Muscle of leg (tissue), 3 donors: ENCODE measurements at regions not wholly inside any gene's neighbourhood (a gene's known extent, or its start where the extent isn't known, plus 50 kb on each side); places are given as distances from the start of the nearest gene placed in this dataset.
"Not testable (repeated sequence)": the region's sequence is repeated elsewhere in the genome, so short reads cannot be mapped to it uniquely, and the experiment has no call there.

Experiments used
- DNase-seq: peaks from one replicate; pipeline ENCODE4 v3.0.0; 2013
- H3K27ac ChIP-seq: one replicate; pipeline ENCODE4 v1.5.1; 2013; ENCODE audit warnings: mild to moderate bottlenecking, low read length, control low read depth
- H3K27me3 ChIP-seq: one replicate; pipeline ENCODE4 v1.6.1; 2013; ENCODE audit warnings: low read length; ENCODE audit not compliant: control insufficient read depth, insufficient read depth
- H3K36me3 ChIP-seq: one replicate; pipeline ENCODE4 v1.6.1; 2013; ENCODE audit warnings: low read length; ENCODE audit not compliant: control insufficient read depth, insufficient read depth
- H3K4me1 ChIP-seq: one replicate; pipeline ENCODE4 v1.6.1; 2013; ENCODE audit warnings: low read length; ENCODE audit not compliant: control insufficient read depth, insufficient read depth
- H3K4me3 ChIP-seq: one replicate; pipeline ENCODE4 v1.5.1; 2013; ENCODE audit warnings: low read length, control low read depth
- H3K9me3 ChIP-seq: replicated peaks from 2 replicates; pipeline ENCODE4 v1.6.1; 2013; ENCODE audit warnings: low read depth, low read length; ENCODE audit not compliant: control insufficient read depth
- WGBS: methylation state at CpG from one replicate; pipeline ENCODE4 v1.1.5; 2013; ENCODE audit warnings: missing lambda C conversion rate; ENCODE audit not compliant: insufficient coverage; 5-methylcytosine and 5-hydroxymethylcytosine counted together

DNA sequence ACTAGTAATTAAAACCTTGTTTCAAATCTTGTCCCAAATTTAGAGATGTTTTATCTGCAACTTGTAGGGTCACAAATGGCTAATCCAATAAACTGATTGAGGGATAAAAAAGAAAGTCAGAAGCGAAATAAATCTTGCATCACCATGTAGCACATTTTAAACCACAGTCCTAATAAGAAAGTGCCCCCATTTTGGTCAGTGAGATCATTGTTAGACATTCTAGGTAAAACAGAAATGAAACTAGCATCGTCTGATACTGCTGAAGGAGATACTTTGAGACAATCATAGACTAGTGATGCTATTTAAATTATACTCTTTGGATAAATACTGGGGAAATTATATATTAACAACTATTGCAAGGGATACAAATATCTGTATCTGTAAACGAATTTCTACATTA lies 247.9 kb downstream of the AMY1C start:
- no peak overlapping the region for H3K27ac ChIP-seq
- no peaks in the 10 kb centered on the region for H3K9me3 ChIP-seq
- DNase-seq, result no peak
- H3K36me3 ChIP-seq, result no peaks in the 10 kb centered on the region
- H3K27me3 ChIP-seq, result no peaks in the 10 kb centered on the region
- WGBS, result no CpG with 5 or more reads among the region's 3 CpGs
- no peak overlapping the region for H3K4me3 ChIP-seq
- H3K4me1 ChIP-seq, result no peaks in the 10 kb centered on the region

DNA sequence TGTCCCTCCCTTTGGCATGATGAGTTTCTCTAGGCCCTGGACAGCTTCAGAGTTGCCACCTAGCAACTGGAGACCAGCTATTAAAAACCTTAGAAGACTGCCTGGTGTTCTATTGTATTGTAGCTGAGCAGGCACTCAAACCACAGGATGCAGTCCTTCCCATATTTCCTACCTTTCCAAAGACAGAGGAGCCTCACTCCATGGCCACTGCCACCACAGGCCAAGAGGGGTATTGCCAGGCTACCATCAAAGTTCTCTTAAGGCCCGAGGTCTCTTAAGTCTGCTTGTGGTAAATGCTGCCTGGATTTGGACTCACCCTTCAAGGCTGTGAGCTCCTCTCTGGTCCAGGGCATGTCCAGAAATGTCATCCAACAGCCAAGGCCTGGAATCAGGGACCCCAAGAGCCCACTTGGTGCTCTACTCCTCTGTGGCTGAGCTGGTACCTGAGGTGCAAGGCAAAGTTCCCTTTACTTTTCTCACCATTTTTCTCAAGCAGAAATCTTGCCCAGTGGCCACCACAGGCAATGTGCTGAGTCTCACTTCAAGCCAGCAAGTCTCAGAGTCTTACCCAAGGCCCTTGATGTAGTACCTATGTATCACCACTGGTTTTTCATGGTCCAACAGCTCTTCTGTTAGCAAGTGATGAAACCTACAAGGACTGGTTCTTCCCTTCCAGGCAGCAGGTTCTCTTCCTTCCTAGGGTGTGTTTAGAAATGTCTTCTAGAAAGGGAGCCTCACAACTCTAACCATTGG lies 269.4 kb downstream of the AMY1C start:
- WGBS, result 67% methylated on average over 1 of the region's 1 CpG
- no peak for DNase-seq

DNA sequence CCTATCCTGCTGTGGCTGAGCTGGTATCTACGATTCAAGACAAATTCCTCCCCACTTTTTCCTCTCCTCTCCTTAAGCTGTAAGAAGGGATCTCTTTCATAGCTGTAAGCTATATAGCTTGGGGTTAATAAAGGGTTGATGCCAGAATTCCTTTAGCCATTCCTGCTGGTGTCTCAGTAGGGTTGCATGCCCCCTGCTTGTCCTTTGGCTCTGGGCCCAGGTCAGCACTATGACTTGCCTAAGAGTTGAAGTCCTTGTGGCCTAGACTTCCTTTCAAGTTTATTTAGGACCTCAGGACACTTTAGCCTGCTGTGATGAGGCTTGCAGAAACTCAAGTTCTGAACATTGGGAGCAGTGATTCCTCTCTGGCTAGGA lies 270.0 kb downstream of the AMY1C start:
- Histone ChIP-seq H3K27ac (no peak overlapping the region), H3K9me3 (peaks cover 2% of the 10 kb centered on the region), H3K36me3 (no peaks in the 10 kb centered on the region), H3K27me3 (no peaks in the 10 kb centered on the region), H3K4me3 (no peak overlapping the region), H3K4me1 (no peaks in the 10 kb centered on the region)
- WGBS, result no CpG with 5 or more reads among the region's 1 CpG
- no peak for DNase-seq

More for the DNA sequence above, 269.4 kb downstream of the AMY1C start:
- Histone ChIP-seq H3K27me3 (no peaks in the 10 kb centered on the region), H3K4me1 (no peaks in the 10 kb centered on the region), H3K27ac (no peak overlapping the region), H3K9me3 (peaks cover 2% of the 10 kb centered on the region), H3K36me3 (no peaks in the 10 kb centered on the region), H3K4me3 (no peak overlapping the region)

DNA sequence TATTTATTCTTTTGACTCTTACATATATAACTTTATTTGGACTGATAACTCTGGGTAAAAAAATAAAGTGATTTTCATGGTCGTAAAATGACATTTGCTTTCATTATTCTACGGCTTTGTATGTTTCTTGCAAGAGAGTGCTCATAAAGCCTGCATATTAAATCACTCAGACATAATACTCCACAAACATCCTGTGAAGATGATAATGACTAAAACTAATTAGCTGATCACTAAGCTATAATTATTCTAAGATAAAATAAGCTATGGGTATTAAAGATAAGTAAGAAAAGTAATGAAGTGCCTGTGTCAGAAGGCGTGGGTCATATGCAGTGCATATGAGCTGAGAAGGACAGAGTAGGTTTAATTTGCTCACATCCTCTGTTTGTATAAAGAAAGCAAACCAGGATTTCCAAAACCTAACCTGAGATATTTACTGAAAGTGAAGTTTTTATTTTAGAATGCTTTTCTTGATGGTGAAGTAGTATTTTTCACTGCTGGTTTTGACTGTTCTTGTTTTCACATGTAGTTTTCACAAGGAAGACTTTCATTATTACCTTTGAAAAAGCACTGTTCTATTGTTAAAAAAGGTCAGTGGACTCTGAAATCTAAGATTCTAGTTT lies 278.8 kb downstream of the AMY1C start:
- WGBS, result 80% methylated on average over 1 of the region's 3 CpGs
- no peak overlapping the region for H3K4me3 ChIP-seq
- H3K4me1 ChIP-seq, result no peaks in the 10 kb centered on the region
- no peaks in the 10 kb centered on the region for H3K27me3 ChIP-seq
- H3K36me3 ChIP-seq, result no peaks in the 10 kb centered on the region
- H3K27ac ChIP-seq, result no peak overlapping the region
- no peaks in the 10 kb centered on the region for H3K9me3 ChIP-seq
- DNase-seq, result no peak

DNA sequence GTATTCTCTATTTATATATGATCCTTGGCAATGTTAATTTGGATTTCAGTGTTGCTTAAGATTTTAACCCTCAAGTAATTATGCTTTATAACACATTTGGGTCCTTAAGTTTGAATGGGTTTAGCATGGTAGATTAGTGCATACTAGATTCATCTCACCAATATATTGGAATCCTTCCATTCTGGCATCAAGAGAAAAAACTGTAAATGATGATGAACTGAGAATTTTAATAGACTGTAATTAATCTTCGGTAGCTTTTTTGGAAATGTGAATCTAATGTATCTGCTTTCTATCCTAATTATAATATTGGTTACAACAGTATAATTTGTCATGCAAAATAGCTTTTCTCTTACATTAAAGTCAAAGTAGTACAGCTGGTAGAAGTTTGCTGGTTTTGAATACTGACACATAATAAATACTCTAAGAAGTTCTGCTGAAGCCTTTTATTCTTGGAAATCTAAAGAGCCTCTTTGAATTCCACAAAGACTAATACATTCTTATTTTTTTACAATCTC lies 279.8 kb downstream of the AMY1C start:
- Histone ChIP-seq H3K27me3 (no peaks in the 10 kb centered on the region), H3K36me3 (no peaks in the 10 kb centered on the region), H3K27ac (no peak overlapping the region), H3K4me3 (no peak overlapping the region), H3K9me3 (no peaks in the 10 kb centered on the region), H3K4me1 (no peaks in the 10 kb centered on the region)
- WGBS, result no CpG with 5 or more reads among the region's 1 CpG
- no peak for DNase-seq

DNA sequence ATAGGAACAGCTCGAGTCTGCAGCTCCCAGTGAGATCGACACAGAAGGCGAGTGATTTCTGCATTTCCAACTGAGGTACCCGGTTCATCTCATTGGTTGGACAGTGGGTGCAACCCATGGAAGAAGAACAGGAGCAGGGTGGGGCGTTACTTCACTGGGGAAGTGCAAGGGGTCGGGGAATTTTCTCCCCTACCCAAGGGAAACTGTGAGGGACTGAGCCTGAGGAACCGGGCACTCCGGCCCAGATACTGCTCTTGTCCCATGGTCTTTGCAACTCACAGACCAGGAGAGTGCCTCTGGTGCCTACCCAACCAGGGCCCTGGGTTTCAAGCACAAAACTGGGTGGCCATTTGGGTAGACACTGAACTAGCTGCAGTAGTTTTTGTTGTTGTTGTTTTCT lies 307.1 kb downstream of the AMY1C start:
- Histone ChIP-seq H3K27ac (no peak overlapping the region), H3K4me1 (no peaks in the 10 kb centered on the region), H3K36me3 (no peaks in the 10 kb centered on the region), H3K4me3 (no peak overlapping the region), H3K27me3 (no peaks in the 10 kb centered on the region), H3K9me3 (peaks cover 2% of the 10 kb centered on the region)
- no peak for DNase-seq
- WGBS, result 76% methylated on average over 4 of the region's 8 CpGs

DNA sequence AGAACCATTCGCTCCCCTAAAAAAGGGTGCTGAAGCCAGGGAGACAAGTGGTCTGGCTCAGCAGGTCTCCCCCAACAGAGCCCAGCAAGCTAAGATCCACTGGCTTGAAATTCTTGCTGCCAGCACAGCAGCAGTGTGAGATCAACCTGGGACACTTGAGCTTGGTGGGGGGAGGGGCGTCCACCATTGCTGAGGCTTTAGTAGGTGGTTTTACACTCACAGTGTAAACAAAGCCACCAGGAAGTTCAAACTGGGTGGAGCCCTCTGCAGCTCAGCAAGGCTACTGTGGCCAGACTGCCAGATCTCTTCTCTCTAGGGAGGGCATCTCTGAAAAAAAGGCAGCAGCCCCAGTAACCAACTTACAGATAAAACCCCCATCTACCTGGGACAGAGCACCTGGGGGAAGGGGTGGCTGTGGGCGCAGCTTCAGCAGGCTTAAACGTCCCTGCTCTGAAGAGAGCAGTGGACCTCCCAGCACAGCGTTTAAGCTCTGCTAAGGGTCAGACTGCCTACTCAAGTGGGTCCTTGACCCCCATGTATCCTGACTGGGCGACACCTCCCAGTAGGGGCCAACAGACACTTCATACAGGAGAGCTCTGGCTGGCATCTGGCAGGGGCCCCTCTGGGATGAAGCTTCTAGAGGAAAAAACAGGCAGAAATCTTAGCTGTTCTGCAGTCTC lies 307.7 kb downstream of the AMY1C start:
- H3K27me3 ChIP-seq, H3K9me3 ChIP-seq, H3K27ac ChIP-seq, DNase-seq, H3K4me3 ChIP-seq, H3K36me3 ChIP-seq, H3K4me1 ChIP-seq: not testable (repeated sequence)
- WGBS, result 67% methylated on average over 4 of the region's 6 CpGs

DNA sequence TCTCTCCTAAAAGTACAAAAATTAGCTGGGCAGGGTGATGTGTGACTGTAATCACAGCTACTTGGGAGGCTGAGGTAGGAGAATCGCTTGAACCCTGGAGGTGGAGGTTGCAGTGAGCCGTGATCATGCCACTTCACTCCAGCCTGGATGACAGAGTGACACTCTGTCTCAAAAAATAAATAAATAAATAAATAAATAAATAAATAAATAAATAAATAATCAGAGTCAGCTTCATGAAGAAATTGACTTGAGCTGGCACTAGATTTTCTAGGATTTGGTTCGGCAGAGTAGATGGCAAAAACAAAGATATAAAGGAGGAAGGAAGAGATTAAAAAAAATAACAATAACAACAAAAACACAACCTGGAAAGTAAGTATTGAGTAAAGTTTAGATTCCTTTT lies 311.9 kb downstream of the AMY1C start:
- not testable (repeated sequence) for H3K9me3 ChIP-seq, DNase-seq, H3K4me1 ChIP-seq, H3K36me3 ChIP-seq, H3K27ac ChIP-seq, H3K4me3 ChIP-seq, H3K27me3 ChIP-seq
- WGBS, result no CpG with 5 or more reads among the region's 3 CpGs

DNA sequence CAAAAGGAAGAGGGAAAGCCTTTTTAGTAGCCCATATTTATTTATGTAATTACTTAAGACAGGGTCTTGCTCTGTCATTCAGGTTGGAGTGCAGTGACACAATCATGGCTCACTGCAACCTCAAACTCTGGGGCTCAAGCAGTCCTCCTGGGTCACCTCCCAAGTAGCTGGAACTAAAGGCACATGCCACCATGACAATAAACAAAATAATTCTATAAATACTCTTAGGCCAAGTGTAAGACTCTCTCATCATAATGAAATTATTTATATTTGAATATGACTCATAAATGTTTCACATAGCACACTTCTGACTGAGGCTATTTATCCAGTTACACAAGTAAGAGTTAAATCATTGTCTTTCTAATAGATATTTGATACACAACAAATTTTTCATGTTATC lies 314.7 kb downstream of the AMY1C start:
- no peak overlapping the region for H3K27ac ChIP-seq
- peaks cover 9% of the 10 kb centered on the region for H3K9me3 ChIP-seq
- no peaks in the 10 kb centered on the region for H3K27me3 ChIP-seq
- DNase-seq, result no peak
- no peaks in the 10 kb centered on the region for H3K4me1 ChIP-seq
- no peaks in the 10 kb centered on the region for H3K36me3 ChIP-seq
- no peak overlapping the region for H3K4me3 ChIP-seq

DNA sequence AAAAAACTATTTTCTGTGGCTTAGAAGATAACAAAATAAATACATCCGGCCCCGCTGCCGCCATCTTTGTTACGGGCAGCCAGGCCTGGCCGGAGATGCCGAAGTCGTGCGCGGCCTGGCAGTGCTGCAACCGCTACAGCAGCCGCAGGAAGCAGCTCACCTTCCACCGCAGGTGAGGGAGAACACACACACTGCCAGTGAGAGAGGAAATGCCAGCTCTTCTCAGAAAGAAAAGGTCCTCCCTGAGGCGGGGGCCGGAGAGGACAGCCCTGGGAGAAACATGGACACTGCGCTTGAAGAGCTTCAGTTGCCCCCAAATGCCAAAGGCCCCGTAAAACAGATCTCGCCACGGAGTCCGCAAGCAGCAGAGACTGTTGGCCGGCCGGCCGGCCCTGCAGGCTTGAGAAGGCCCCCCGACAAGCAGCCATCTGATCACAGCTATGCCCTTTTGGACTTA lies 323.2 kb downstream of the AMY1C start:
- no peaks in the 10 kb centered on the region for H3K27me3 ChIP-seq
- H3K9me3 ChIP-seq, result peaks cover 9% of the 10 kb centered on the region
- no peak for DNase-seq
- no peak overlapping the region for H3K27ac ChIP-seq
- 90% methylated on average over 22 of the region's 23 CpGs for WGBS
- H3K4me3 ChIP-seq, result no peak overlapping the region
- H3K36me3 ChIP-seq, result no peaks in the 10 kb centered on the region
- H3K4me1 ChIP-seq, result no peaks in the 10 kb centered on the region
